ENCODE measurements at regions not wholly inside any gene's neighbourhood (a gene's known extent, or its start where the extent isn't known, plus 50 kb on each side); places are given as distances from the start of the nearest gene placed in this dataset.

- intact Hi-C loops (cut with micrococcal nuclease; ENCODE audit: unreplicated experiment) = no loop called here
- no TSS peak for BruUV-seq (replicated peaks)
These were observed 155.3 kb downstream of the SHQ1 start for GRCh38 chr3:72692990-72693389.

DNA sequence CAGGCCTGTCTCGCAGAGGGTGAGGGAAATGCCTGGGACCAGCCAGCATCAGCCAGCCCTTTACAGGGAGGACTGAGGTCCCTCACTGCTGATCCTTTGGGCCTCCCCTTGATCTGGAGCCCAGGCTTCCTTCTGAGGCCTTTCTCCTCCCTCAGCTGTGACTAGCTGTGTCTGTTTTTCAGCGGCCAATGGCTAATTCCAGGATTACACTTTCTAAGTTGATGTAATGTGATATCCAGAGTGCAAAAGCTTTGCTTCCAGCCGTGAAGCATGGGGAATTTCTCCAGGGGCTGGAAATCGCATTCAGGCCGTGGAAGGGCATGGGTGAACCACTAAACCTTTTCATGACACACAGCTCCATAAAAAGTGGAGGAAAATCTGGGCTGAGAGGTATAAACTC is 157.6 kb downstream of the SHQ1 start:
- no peak for DNase-seq (ENCODE audit: low read depth, low spot score)
- POLR2A ChIA-PET = no interaction called here

More at GRCh38 chr3:72692990-72693389, 155.3 kb downstream of the SHQ1 start:
- H3K36me3 ChIP-seq (ENCODE audit: control insufficient read depth, insufficient read depth, low read length) = no peaks in the 10 kb centered on the region
- H3K4me3 ChIP-seq (ENCODE audit: low read depth in 2 of 2, low read length in 2 of 2) = no peak overlapping the region
- CTCF ChIA-PET = no interaction called here
- no peaks in the 10 kb centered on the region for H3K4me1 ChIP-seq (ENCODE audit: control insufficient read depth, insufficient read depth, low read length)
- H3K27ac ChIP-seq (ENCODE audit: low read length) = no peak overlapping the region
- ATAC-seq (no peak), DNase-seq (ENCODE audit: low read depth, low spot score) (no peak)
- H3K27me3 ChIP-seq (ENCODE audit: control insufficient read depth, insufficient read depth, low read length) = no peaks in the 10 kb centered on the region
- TF ChIP-seq CTCF (IDR thresholded peaks at IDR 0.05) (no peak), SIN3A (IDR thresholded peaks at IDR 0.05; ENCODE audit: borderline replicate concordance, insufficient read depth, low read depth, low read length) (no peak), REST (IDR thresholded peaks at IDR 0.05; ENCODE audit: insufficient read depth in 1 of 2, low read depth in 2 of 2, low read length in 1 of 2) (no peak), TCF7L2 (IDR thresholded peaks at IDR 0.05; ENCODE audit: low read depth, low read length) (no peak), POLR2AphosphoS5 (IDR thresholded peaks at IDR 0.05; ENCODE audit: low read depth, low read length) (no peak)
- in situ Hi-C loops (cut with HindIII; ENCODE audit: low pct_unique_long_range_greater_than_20kb, low sequenced_read_pairs) = no loop called here
- POLR2A ChIA-PET = interaction anchor here (0.7 kb wide), 1 partner anchor 51 kb away, joined by 3 read pairs; no protein-coding TSS in a partner anchor
- no peaks in the 10 kb centered on the region for H3K9me3 ChIP-seq (ENCODE audit: control insufficient read depth, insufficient read depth, low read depth, low read length)

More for the DNA sequence above, 157.6 kb downstream of the SHQ1 start:
- no TSS peak for BruUV-seq (replicated peaks)
- ATAC-seq = no peak
- in situ Hi-C loops (cut with HindIII; ENCODE audit: low pct_unique_long_range_greater_than_20kb, low sequenced_read_pairs) = no loop called here
- Histone ChIP-seq H3K4me3 (ENCODE audit: low read depth in 2 of 2, low read length in 2 of 2) (no peak overlapping the region), H3K36me3 (ENCODE audit: control insufficient read depth, insufficient read depth, low read length) (no peaks in the 10 kb centered on the region), H3K9me3 (ENCODE audit: control insufficient read depth, insufficient read depth, low read depth, low read length) (no peaks in the 10 kb centered on the region), H3K4me1 (ENCODE audit: control insufficient read depth, insufficient read depth, low read length) (no peaks in the 10 kb centered on the region), H3K27me3 (ENCODE audit: control insufficient read depth, insufficient read depth, low read length) (no peaks in the 10 kb centered on the region), H3K27ac (ENCODE audit: low read length) (no peak overlapping the region)
- TF ChIP-seq TCF7L2 (IDR thresholded peaks at IDR 0.05; ENCODE audit: low read depth, low read length) (no peak), POLR2AphosphoS5 (IDR thresholded peaks at IDR 0.05; ENCODE audit: low read depth, low read length) (no peak), SIN3A (IDR thresholded peaks at IDR 0.05; ENCODE audit: borderline replicate concordance, insufficient read depth, low read depth, low read length) (no peak), REST (IDR thresholded peaks at IDR 0.05; ENCODE audit: insufficient read depth in 1 of 2, low read depth in 2 of 2, low read length in 1 of 2) (no peak), CTCF (IDR thresholded peaks at IDR 0.05) (no peak)
- CTCF ChIA-PET = interaction anchor here (0.5 kb wide), 1 partner anchor 18 kb away, joined by 4 read pairs; no protein-coding TSS in a partner anchor
- intact Hi-C loops (cut with micrococcal nuclease; ENCODE audit: unreplicated experiment) = no loop called here
